ENCODE measurements at regions not wholly inside any gene's neighbourhood (a gene's known extent, or its start where the extent isn't known, plus 50 kb on each side); places are given as distances from the start of the nearest gene placed in this dataset.

GRCh38 chr10:59011972-59012632, 164.3 kb upstream of the PHYHIPL start:
- no peaks in the 10 kb centered on the region for H3K79me2 ChIP-seq (ENCODE audit: control insufficient read depth, insufficient read depth, low read length)
- dilution Hi-C loops (cut with MboI; ENCODE audit: extremely low pct_ligation_motif_present, low sequenced_read_pairs) = no loop called here
- no peaks in the 10 kb centered on the region for H3K27me3 ChIP-seq (ENCODE audit: control insufficient read depth in 2 of 2, insufficient read depth in 2 of 2, low read length in 2 of 2)
- TF ChIP-seq POLR2AphosphoS5 (IDR thresholded peaks at IDR 0.05; ENCODE audit: insufficient read depth, low read depth, low read length) (no peak), EZH2 (IDR thresholded peaks at IDR 0.05; ENCODE audit: borderline replicate concordance, low read depth, low read length, severe bottlenecking) (no peak), JUN (IDR thresholded peaks at IDR 0.05; ENCODE audit: borderline replicate concordance, insufficient read depth, insufficient read length, low read depth) (no peak), CTCF (IDR thresholded peaks at IDR 0.05; ENCODE audit: extremely low read depth in 1 of 2, insufficient read depth in 1 of 2, low read depth in 1 of 2, low read length in 2 of 2) (no peak), MAX (IDR thresholded peaks at IDR 0.05; ENCODE audit: insufficient read depth, insufficient read length) (no peak), GATA2 (IDR thresholded peaks at IDR 0.05; ENCODE audit: insufficient read depth, insufficient read length, low read depth, low read length) (no peak), FOS (IDR thresholded peaks at IDR 0.05; ENCODE audit: borderline replicate concordance, insufficient read depth, low read length) (no peak), MYC (IDR thresholded peaks at IDR 0.05; ENCODE audit: low read depth, low read length) (no peak), POLR2A (IDR thresholded peaks at IDR 0.05; ENCODE audit: low read depth, low read length) (no peak)
- intact Hi-C loops (cut with micrococcal nuclease) = no loop called here
- ChIA-PET POLR2A (no interaction called here), CTCF (interaction anchor here (0.6 kb wide), 1 partner anchor 13 kb away, joined by 3 read pairs; no protein-coding TSS in a partner anchor)
- H2AFZ ChIP-seq (ENCODE audit: low read depth, low read length) = no peak overlapping the region
- no peak overlapping the region for H3K4me3 ChIP-seq (replicated peaks in 1 of 3; ENCODE audit: insufficient read depth in 1 of 3, low read depth in 1 of 3, low read length in 3 of 3)
- no peak for DNase-seq (ENCODE audit: low read depth, low spot score)
- no peaks in the 10 kb centered on the region for H3K4me1 ChIP-seq (ENCODE audit: control insufficient read depth, extremely low read depth, insufficient read depth, low read length)
- no TSS peak for BruUV-seq (replicated peaks)
- H3K4me2 ChIP-seq (ENCODE audit: insufficient read depth, low read length) = no peak overlapping the region
- H3K9me1 ChIP-seq (replicated peaks; ENCODE audit: control insufficient read depth, extremely low read depth, insufficient read depth, low read length) = no peaks in the 10 kb centered on the region
- no peaks in the 10 kb centered on the region for H3K36me3 ChIP-seq (ENCODE audit: control insufficient read depth in 2 of 2, extremely low read depth in 1 of 2, insufficient read depth in 2 of 2, low read length in 2 of 2)
- no peak for FAIRE-seq
- H4K20me1 ChIP-seq (replicated peaks; ENCODE audit: control insufficient read depth, extremely low read depth, insufficient read depth, low read length) = no peaks in the 10 kb centered on the region
- H3K9me3 ChIP-seq (replicated peaks; ENCODE audit: control insufficient read depth, insufficient read depth, low read length) = no peaks in the 10 kb centered on the region
- no peak overlapping the region for H3K27ac ChIP-seq (ENCODE audit: insufficient read depth, low read depth, low read length)
- no peak overlapping the region for H3K9ac ChIP-seq (replicated peaks; ENCODE audit: extremely low read depth, insufficient read depth, low read length)

Measured in endothelial cell of umbilical vein (primary cell).